GM08714 (cell line): ENCODE measurements at regions not wholly inside any gene's neighbourhood (a gene's known extent, or its start where the extent isn't known, plus 50 kb on each side); places are given as distances from the start of the nearest gene placed in this dataset.
"Not testable (repeated sequence)": the region's sequence is repeated elsewhere in the genome, so short reads cannot be mapped to it uniquely, and the experiment has no call there.

ENCODE experiments used
- H3K4me3 ChIP-seq: fragments of 200-500 bp; sonication (Bioruptor generic); 2 replicates; pipeline ENCODE4 v1.5.1; 2014; ENCODE audit warnings: mild to moderate bottlenecking, low read length, inconsistent platforms
- ZNF274 ChIP-seq: IDR thresholded peaks from 2 replicates; pipeline ENCODE4 v1.6.1; 2012; ENCODE audit warnings: mild to moderate bottlenecking, low read depth, low read length

DNA sequence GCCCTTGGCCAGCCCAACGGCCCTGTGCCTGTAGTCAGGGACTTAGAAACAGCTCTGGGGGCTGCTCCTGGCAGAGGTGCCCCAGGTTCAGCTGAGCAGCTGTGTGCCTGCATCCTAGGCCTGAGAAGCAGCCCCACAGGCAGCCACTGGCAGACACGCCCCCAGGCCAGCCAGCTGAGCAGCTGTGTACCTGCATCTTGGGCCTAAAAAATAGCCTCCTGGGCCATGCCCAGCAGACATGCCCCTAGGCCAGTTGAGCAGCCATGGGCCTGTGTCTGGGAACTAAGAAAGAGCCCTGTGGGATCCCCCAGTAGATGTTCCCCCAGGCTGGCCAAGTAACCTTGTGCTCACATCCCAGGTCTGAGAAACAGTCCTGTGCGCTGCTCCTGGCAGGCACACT, 64.0 kb downstream of the TBR1 start:
- H3K4me3 ChIP-seq: no peak overlapping the region
- no peak for TF ChIP-seq ZNF274

DNA sequence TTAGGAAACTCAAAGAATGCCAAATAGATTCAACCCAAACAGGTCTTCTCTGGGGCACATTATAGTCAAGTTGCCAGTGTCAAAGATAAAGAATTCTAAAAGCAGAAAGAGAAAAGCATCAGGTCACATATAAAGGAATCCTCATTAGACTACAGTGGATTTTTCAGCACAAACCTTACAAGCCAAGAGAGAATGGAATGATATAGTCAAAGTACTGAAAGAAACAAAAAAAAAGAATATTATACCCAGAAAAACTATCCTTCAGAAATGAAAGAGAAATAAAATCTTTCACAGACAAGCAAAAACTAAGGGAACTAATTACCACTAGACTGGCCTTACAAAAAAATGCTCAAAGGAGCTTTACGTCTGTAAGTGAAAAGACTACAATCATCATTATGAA, 65.5 kb downstream of the TBR1 start:
- no peak overlapping the region for H3K4me3 ChIP-seq
- TF ChIP-seq ZNF274: no peak

DNA sequence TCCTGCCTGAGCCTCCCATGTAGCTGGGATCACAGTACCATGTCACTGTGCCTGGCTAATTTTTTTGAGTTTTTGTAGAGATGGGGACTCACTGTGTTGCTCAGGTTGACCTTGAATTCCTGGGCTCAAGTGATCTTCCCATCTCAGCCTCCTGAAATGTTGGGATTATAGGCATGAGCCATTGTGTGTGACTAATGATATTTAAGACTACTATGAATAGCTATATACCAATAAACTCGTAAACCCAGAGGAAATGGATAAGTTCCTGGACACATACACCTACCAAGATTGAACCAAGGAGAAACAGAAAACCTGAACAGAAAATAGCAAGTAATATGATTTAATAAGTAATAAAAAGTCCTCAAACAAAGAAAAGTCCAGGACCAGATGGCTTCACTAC, 68.0 kb downstream of the TBR1 start:
- no peak overlapping the region for H3K4me3 ChIP-seq
- no peak for TF ChIP-seq ZNF274

DNA sequence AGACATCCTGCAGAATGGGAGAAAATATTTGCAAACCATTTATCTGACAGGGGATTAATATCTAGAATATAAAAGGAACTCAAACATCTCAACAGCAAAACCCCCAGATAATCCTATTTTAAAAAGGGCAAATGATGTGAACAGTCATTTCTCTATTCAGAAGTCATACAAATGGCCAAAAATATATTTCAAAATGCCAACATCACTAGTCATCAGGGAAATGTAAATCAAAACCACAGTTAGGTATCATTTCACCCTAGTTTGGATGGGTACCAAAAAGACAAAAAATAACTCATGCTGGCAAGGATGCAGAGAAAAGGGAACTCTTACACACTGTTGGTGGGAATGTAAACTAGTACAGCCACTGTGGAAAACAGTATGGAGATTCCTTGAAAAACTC, 70.0 kb downstream of the TBR1 start:
- TF ChIP-seq ZNF274: no peak
- no peak overlapping the region for H3K4me3 ChIP-seq

DNA sequence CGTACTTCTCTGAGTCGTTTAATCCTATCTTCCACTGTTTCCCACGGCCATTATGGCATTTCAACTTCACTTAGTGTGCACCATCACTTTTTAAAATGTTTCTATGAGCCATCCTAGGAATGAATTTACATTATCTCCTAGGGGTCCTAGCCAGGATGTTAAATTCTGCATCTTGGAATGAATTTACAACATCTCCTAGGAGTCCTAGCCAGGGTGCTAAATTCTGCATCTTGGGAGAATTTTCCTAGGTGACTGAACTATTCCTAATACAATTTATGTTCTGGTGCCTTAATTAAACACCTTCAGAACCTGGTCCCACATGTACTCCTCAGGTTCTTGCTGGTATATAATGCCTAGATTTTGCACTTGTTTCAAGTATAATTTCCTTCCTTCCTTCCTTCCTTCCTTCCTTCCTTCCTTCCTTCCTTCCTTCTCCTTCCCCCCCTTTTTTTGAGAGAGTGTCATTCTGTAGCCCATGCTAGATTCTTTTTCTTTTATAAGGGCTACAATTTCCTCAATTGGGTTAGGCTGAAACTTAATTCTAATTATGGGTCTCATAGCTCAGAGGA, 72.1 kb downstream of the TBR1 start:
- TF ChIP-seq ZNF274: no peak
- H3K4me3 ChIP-seq: no peak overlapping the region

DNA sequence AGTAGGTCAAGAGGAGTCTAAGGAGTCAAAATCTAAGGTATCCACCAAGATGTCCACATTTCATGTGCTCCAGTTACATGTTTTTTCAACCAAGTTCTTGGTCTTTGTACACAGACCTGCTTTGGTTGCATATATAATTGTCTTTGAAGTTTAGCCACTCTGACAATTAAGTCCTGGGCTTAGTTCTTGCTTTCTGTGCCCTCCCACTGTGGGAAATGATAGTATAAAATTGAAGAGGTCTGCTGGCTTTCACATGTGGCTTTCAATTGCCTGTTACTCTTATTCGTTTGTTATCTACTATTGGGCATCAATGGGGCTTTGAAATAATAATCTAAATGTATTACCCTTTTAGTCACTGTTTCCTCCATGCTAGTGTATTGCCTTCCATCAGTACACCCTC, 72.8 kb downstream of the TBR1 start:
- TF ChIP-seq ZNF274: no peak
- no peak overlapping the region for H3K4me3 ChIP-seq

DNA sequence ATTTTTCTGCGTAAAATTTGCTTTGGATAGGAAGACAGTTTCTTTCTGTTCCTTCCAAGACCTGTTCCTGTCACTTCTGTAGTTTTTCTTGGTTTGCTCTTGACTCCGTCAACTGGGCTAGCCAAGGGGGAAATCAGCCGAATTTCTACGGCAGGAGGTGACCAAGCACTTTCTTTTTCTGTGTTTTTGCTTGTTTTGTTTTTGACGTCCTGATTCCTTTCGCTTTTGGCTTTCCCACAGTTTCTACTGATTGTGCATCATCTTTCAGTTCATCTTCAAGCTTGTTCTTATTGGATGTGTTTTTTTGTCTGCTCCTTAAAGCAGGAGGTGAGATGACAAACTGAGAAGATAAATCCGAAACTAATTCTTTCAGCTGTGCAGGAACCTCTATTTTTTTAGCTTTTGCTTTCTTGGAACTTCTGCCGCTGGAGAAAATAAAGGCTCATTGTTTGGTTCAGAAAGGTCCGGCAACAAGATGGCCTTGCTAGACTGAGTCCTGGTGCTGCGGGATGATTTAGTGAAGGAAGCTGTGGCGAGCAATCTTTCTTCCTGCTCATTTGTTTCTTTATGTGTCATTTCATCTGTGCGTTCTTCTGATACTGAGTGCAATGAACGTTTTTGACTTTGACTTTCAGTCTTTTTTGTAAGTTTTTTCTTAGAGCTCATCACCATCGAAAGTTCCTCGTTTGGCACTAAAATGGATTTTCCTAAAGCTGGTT, 85.0 kb downstream of the TBR1 start:
- peak overlapping the region; percentile 57; the same call in 1 of the 2 replicates for H3K4me3 ChIP-seq

DNA sequence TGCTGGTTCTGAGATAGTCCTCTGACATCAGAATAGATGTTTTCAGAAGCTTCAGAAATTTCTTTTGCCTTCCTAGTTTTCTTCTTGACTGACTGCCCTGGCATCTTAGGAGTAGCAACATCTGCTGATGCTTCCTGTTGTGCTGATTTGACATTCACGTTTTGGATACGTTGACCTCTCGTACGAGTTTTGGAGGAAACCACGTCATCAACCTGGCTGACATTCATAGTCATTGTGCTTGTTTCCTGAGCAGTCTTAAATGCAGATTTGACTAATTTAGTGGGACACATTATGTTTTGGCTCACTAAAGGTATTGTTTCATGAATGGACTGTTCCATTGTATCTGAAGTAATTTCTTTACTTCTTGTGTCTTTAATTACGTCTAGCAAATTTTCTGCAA, 86.2 kb downstream of the TBR1 start:
- H3K4me3 ChIP-seq: not testable (repeated sequence)

DNA sequence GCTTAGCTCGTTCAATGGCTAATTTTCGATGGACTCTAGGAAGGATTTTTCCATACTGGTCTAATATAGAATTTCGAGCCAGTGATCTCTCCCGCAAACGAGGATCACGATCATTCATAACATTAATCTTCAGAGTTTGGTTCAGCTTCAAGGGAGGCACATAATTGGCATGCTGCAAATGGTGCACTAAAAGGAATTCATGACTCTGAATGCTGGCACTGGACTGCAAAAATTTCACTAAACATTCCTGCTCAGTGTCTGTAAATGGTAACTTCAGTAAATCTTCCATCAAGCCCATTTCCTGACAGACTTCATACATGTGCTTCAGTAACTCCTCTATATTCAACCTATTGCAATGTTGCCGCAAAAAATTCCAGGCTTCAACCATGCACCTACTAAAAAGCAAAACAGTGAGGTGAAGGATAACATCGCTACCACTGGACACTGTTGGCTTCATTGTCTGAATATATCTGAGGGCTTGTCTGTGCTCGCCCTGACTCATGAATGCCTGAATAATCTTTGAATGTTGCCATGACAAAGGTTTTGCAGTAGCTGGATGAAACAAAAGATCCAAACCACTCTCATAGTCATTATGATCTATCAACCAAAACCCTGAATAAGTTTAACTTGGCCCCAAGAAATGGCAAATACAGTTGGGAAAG, 88.7 kb downstream of the TBR1 start:
- H3K4me3 ChIP-seq: not testable (repeated sequence)

DNA sequence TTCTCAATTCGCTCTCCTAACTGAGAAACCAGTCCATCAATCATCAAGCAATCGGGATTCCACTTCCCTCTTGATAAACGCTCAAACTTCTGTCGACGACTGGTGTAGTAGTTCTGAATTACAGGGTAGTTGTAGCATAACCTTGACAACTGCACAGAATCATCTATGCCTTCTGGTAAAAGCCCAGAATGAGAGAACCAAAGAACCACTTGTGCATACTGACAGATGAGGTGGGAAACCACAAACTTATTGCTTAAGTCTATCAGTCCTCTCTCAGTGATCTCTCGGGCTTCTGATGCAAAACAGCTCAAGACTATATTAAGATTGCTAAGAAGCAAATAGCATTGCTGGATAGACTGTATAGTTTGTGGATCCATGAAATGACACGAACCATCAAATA, 89.4 kb downstream of the TBR1 start:
- H3K4me3 ChIP-seq: not testable (repeated sequence)

DNA sequence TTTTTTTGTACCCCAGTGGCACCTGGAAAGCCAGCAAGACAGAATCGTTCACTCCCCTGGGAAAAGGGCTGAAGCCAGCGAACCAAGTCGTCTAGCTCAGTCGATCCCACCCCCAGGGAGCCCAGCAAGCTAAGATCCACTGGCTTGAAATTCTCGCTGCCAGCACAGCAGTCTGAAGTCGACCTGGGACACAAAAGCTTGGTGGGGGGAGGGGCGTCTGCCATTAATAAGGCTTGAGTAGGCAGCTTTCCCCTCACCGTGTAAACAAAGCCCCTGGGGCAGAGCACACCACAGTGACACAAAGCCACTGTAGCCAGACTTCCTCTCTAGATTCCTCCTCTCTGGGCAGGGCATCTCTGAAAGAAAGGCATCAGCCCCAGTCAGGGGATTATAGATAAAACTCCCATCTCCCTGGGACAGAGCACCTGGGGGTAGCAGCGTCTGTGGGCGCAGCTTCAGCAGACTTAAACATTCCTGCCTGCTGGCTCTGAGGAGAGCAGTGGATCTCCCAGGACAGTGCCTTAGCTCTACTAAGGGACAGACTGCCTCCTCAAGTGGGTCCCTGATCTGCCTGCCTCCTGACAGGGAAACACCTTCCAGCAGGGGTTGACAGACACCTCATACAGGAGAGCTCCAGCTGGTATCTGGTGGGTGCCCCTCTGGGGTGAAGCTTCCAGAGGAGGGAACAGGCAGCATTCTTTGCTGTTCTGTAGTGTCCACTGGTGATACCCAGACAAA, 97.4 kb downstream of the TBR1 start:
- not testable (repeated sequence) for H3K4me3 ChIP-seq

DNA sequence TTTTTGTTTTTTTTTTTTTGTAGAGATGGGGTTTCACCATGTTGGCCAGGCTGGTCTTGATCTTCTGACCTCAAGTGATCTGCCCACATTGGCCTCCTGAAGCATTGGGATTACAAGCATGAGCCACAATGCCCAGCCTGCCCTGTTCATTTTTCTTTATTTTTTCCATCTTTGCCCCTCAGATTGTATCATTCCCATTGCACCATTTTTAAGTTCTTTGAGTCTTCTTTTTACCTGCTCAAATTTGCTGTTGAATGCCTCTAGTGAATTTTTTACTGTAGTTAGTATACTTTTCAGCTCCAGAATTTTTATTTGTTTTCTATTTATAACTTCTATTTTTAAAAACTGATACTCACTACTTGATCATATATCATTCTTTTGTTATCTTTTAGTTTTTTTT, 101.4 kb upstream of the SLC4A10 start:
- no peak overlapping the region for H3K4me3 ChIP-seq
- TF ChIP-seq ZNF274: no peak

DNA sequence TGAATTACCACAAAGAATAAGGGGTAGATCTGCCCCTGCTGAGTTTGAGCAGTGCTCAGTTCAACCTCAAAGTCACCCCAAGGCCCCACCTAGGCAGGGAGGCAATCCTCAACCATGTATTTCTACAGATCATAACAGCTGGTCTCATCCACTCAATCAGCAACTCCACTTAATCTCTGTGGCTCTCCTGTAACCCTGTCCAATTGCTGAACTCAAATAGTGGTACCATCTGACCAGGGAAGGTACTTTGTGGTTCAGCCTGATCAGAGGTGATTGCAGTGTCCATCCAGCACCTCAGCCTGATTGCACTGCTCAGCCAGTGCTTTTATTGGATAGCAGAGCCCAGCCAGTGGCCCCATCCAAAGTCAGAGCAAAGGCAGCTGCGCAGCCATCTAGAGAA, 91.0 kb upstream of the SLC4A10 start:
- TF ChIP-seq ZNF274: no peak
- H3K4me3 ChIP-seq: no peak overlapping the region

DNA sequence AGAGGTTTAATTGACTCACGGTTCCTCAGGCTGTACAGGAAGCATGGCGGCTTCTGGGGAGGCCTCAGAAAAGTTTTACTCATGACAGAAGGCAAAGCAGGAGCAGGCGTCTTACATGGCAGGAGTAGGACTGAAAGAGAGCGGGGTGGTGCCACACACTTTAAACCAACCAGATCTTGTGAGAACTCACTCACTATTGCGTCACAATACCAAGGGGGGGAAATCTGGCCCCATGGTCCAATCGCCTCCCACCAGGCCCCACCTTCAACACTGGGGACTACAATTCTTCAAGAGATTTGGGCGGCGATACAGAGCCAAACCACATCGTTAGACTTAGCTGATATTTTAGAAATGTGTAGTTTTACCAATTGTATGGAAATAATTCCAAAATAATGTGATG, 77.6 kb upstream of the SLC4A10 start:
- no peak for TF ChIP-seq ZNF274
- no peak overlapping the region for H3K4me3 ChIP-seq

DNA sequence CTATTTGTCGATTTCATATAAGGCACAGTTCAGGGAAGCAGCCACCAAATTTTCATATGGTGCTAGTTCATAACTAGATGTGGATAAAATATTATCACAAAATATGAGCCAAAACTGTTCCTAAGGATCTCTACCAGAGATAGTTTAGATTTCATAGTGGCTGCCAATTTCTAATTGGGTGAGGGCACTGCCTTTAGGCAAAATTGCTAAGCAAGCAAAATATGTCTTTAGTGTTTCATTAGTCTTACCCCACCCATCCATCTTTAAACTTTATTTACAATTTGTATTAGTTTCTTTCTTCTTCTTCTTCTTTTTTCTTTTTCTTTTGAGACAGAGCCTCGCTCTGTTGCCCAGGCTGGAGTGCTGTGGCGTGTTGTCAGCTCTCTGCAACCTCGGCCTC, 77.1 kb upstream of the SLC4A10 start:
- no peak for TF ChIP-seq ZNF274
- no peak overlapping the region for H3K4me3 ChIP-seq
